ENCODE measurements at regions not wholly inside any gene's neighbourhood (a gene's known extent, or its start where the extent isn't known, plus 50 kb on each side); places are given as distances from the start of the nearest gene placed in this dataset.
"Not testable (repeated sequence)": the region's sequence is repeated elsewhere in the genome, so short reads cannot be mapped to it uniquely, and the experiment has no call there.

- no peak for DNase-seq
Measured at GRCh38 chr4:84276752-84277151, 222.3 kb downstream of the NKX6-1 start.

GRCh38 chr4:84269536-84270044 lies 229.5 kb downstream of the NKX6-1 start:
- no peak for DNase-seq

GRCh38 chr4:84264652-84265051 lies 234.4 kb downstream of the NKX6-1 start:
- DNase-seq, result no peak

GRCh38 chr4:84263415-84263814 lies 235.7 kb downstream of the NKX6-1 start:
- DNase-seq, result no peak

- DNase-seq, result no peak
Measured at GRCh38 chr4:84260495-84260894, 238.6 kb downstream of the NKX6-1 start.

- DNase-seq, result no peak
Measured at GRCh38 chr4:84258905-84259830, 239.9 kb downstream of the NKX6-1 start.

- no peak for DNase-seq
Measured at GRCh38 chr4:84254537-84254936, 244.6 kb downstream of the NKX6-1 start.

GRCh38 chr4:84249521-84249920 lies 249.6 kb downstream of the NKX6-1 start:
- no peak for DNase-seq

- DNase-seq, result not testable (repeated sequence)
Measured at GRCh38 chr4:84245042-84245441, 254.1 kb downstream of the NKX6-1 start.

- not testable (repeated sequence) for DNase-seq
Measured at GRCh38 chr4:84244346-84244801, 254.7 kb downstream of the NKX6-1 start.

GRCh38 chr4:84243685-84244084 lies 255.4 kb downstream of the NKX6-1 start:
- no peak for DNase-seq

GRCh38 chr4:84239278-84239845 lies 259.7 kb downstream of the NKX6-1 start:
- DNase-seq, result no peak

- no peak for DNase-seq
Measured at GRCh38 chr4:84238247-84239090, 260.6 kb downstream of the NKX6-1 start.

- no peak for DNase-seq
Measured at GRCh38 chr4:84237008-84237407, 262.1 kb downstream of the NKX6-1 start.

GRCh38 chr4:84235126-84235944 lies 263.8 kb downstream of the NKX6-1 start:
- no peak for DNase-seq

GRCh38 chr4:84232309-84233095 lies 266.6 kb downstream of the NKX6-1 start:
- DNase-seq, result no peak

- DNase-seq, result no peak
Measured at GRCh38 chr4:84231539-84232055, 267.5 kb downstream of the NKX6-1 start.

GRCh38 chr4:84224522-84224921 lies 274.6 kb downstream of the NKX6-1 start:
- DNase-seq, result no peak

GRCh38 chr4:84221704-84222103 lies 277.4 kb downstream of the NKX6-1 start:
- DNase-seq, result no peak

- no peak for DNase-seq
Measured at GRCh38 chr4:84220990-84221389, 278.1 kb downstream of the NKX6-1 start.

GRCh38 chr4:84219656-84220055 lies 279.4 kb downstream of the NKX6-1 start:
- no peak for DNase-seq

Measured in right forelimb (tissue), 1 donor.